ENCODE measurements at regions not wholly inside any gene's neighbourhood (a gene's known extent, or its start where the extent isn't known, plus 50 kb on each side); places are given as distances from the start of the nearest gene placed in this dataset.
A peak's percentile ranks its signal among the peaks of the same experiment; 100 is the strongest.

DNA sequence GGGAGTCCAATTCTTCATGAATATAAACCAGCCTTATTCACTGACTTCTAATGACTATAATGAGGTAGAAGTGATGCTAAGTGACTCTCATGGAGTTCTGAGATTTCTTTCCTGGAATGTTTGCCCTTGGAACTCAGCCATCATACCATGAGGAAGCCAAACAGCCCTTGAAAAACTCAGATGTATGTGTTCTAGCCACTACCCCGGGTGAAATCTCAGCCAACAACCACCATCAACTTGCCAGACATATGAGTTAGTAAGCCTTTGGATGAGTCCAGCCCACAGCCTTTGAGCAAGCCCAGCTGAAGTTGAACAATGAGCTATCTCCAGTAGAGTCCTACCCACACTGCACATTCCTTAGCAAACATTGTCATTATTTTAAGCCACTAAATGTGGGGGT lies 149.5 kb downstream of the SLC6A15 start:
- FAIRE-seq = no peak
- no peaks in the 10 kb centered on the region for H4K20me1 ChIP-seq (replicated peaks in 1 of 2; ENCODE audit: control insufficient read depth in 1 of 2, insufficient read depth in 2 of 2, low read length in 2 of 2)
- POLR2A ChIA-PET (ENCODE audit: partially characterized antibody) = no interaction called here

More for the DNA sequence above, 149.5 kb downstream of the SLC6A15 start:
- H3K79me2 ChIP-seq (ENCODE audit: control insufficient read depth in 1 of 2, insufficient read depth in 2 of 2, low read length in 2 of 2) = no peaks in the 10 kb centered on the region
- no peak overlapping the region for H3K18ac ChIP-seq (ENCODE audit: extremely low read depth, low read length)
- H4K91ac ChIP-seq (replicated peaks; ENCODE audit: insufficient read length, low read length) = no peak overlapping the region
- no peak overlapping the region for H3K4ac ChIP-seq (replicated peaks; ENCODE audit: insufficient read length, low read depth, low read length)
- H3K27ac ChIP-seq (ENCODE audit: low read depth, low read length) = no peak overlapping the region
- H3K4me2 ChIP-seq (ENCODE audit: insufficient read depth in 1 of 2, low read depth in 2 of 2, low read length in 2 of 2) = no peak overlapping the region
- no peak overlapping the region for H4K5ac ChIP-seq (ENCODE audit: insufficient read length, low read depth, low read length)
- no peak overlapping the region for H3K9ac ChIP-seq (replicated peaks in 1 of 4; ENCODE audit: extremely low read depth in 1 of 4, low read depth in 3 of 4, low read length in 3 of 4)
- TF ChIP-seq, protein P1, sequence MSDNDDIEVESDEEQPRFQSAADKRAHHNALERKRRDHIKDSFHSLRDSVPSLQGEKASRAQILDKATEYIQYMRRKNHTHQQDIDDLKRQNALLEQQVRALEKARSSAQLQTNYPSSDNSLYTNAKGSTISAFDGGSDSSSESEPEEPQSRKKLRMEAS (IDR thresholded peaks at IDR 0.05) = no peak
- no peak for TF ChIP-seq KDM5A (IDR thresholded peaks at IDR 0.05; ENCODE audit: low read length)
- TF ChIP-seq GABPA (IDR thresholded peaks at IDR 0.05; ENCODE audit: borderline replicate concordance, insufficient read depth, low read length) = no peak
- H3K23me2 ChIP-seq (ENCODE audit: low read depth, low read length) = no peaks in the 10 kb centered on the region
- no peaks in the 10 kb centered on the region for H3K36me3 ChIP-seq (ENCODE audit: control insufficient read depth in 2 of 4, insufficient read depth in 4 of 4, low read length in 3 of 4)
- H3K4me3 ChIP-seq (ENCODE audit: extremely low read depth in 1 of 4, insufficient read depth in 2 of 4, low read depth in 3 of 4, low read length in 4 of 4) = no peak overlapping the region
- H3K56ac ChIP-seq (replicated peaks; ENCODE audit: insufficient read length, low read depth, low read length) = no peak overlapping the region
- no peak overlapping the region for H2AK5ac ChIP-seq (ENCODE audit: low read depth, low read length)
- H4K8ac ChIP-seq (ENCODE audit: extremely low read depth, insufficient read depth, low read length) = 0 out of 2 replicates have a peak overlapping the region, but pooled peaks have one; percentile 35
- H3K14ac ChIP-seq (ENCODE audit: insufficient read length) = no peak overlapping the region
- H3K9me3 ChIP-seq (ENCODE audit: insufficient read depth in 2 of 2, low read depth in 1 of 2, low read length in 1 of 2) = no peaks in the 10 kb centered on the region
- H2BK120ac ChIP-seq (replicated peaks; ENCODE audit: low read depth, low read length) = no peak overlapping the region
- no peak overlapping the region for H2BK20ac ChIP-seq (ENCODE audit: low read length)
- no peak overlapping the region for H3K23ac ChIP-seq (ENCODE audit: insufficient read length)
- H2BK12ac ChIP-seq (ENCODE audit: low read depth, low read length) = no peak overlapping the region
- CTCF ChIA-PET (ENCODE audit: partially characterized antibody) = interaction anchor here (0.6 kb wide), 1 partner anchor 681 kb away, joined by 4 read pairs; no protein-coding TSS in a partner anchor
- no peak overlapping the region for H2BK15ac ChIP-seq (ENCODE audit: low read length)
- H3K79me1 ChIP-seq (ENCODE audit: low read depth, low read length) = no peaks in the 10 kb centered on the region
- 90% methylated on average over 1 of the region's 1 CpG; no CpG with 5 or more reads in 1 of the 2 experiments for WGBS, 2 experiments (ENCODE audit: extremely low coverage in 1 of 2, insufficient coverage in 1 of 2, insufficient read length in 1 of 2, insufficient replicate concordance in 2 of 2, low coverage in 1 of 2, low lambda C conversion rate in 2 of 2, missing lambda C conversion rate in 1 of 2)
- H3K27me3 ChIP-seq (replicated peaks in 1 of 4; ENCODE audit: control insufficient read depth in 3 of 4, extremely low read depth in 1 of 4, insufficient read depth in 3 of 4, low read length in 3 of 4) = no peaks in the 10 kb centered on the region
- no peak overlapping the region for H2AFZ ChIP-seq (ENCODE audit: low read length)
- DNase-seq (ENCODE audit: low read depth in 1 of 2, low spot score in 2 of 2) = no peak
- H2BK5ac ChIP-seq (ENCODE audit: low read depth, low read length) = no peak overlapping the region
- peaks cover 0 to 4% (median 0%) of the 10 kb centered on the region in 4 experiments; a peak in 1 of 7 replicates for H3K4me1 ChIP-seq (replicated peaks in 1 of 4; ENCODE audit: control insufficient read depth in 3 of 4, insufficient read depth in 4 of 4, low read length in 3 of 4)

Data from H1 (cell line).